H9 (cell line): ENCODE measurements at regions not wholly inside any gene's neighbourhood (a gene's known extent, or its start where the extent isn't known, plus 50 kb on each side); places are given as distances from the start of the nearest gene placed in this dataset.

Experiments
- DNase-seq: peaks from one replicate; pipeline ENCODE4 v3.0.0-alpha.2; 2017
- H2AFZ ChIP-seq: one replicate; pipeline ENCODE4 v1.6.1; 2013; ENCODE audit warnings: mild to moderate bottlenecking, low read length, control low read depth, moderate library complexity
- H2AK5ac ChIP-seq: 2 replicates; pipeline ENCODE4 v1.6.1; 2013; ENCODE audit warnings: low read length, control low read depth, mixed read lengths; ENCODE audit not compliant: insufficient read length
- H2BK120ac ChIP-seq: one replicate; pipeline ENCODE4 v1.6.1; 2013; ENCODE audit warnings: low read depth, mild to moderate bottlenecking, low read length, control low read depth, inconsistent platforms; ENCODE audit not compliant: poor library complexity, severe bottlenecking
- H2BK12ac ChIP-seq: 2 replicates; pipeline ENCODE4 v1.6.1; 2013; ENCODE audit warnings: low read length, control low read depth, mixed read lengths, low read depth; ENCODE audit not compliant: insufficient read length
- H2BK15ac ChIP-seq: 2 replicates; pipeline ENCODE4 v1.6.1; 2013; ENCODE audit warnings: low read depth, low read length, control low read depth
- H2BK20ac ChIP-seq: one replicate; pipeline ENCODE4 v1.6.1; 2013; ENCODE audit warnings: low read depth, mild to moderate bottlenecking, low read length, control low read depth, inconsistent platforms; ENCODE audit not compliant: poor library complexity, severe bottlenecking
- H2BK5ac ChIP-seq: 2 replicates; pipeline ENCODE4 v1.6.1; 2013; ENCODE audit warnings: low read length, control low read depth, mixed read lengths; ENCODE audit not compliant: insufficient read length
- H3K14ac ChIP-seq: 2 replicates; pipeline ENCODE4 v1.6.1; 2013; ENCODE audit warnings: low read length, control low read depth; ENCODE audit not compliant: insufficient read depth
- H3K18ac ChIP-seq: 2 replicates; pipeline ENCODE4 v1.6.1; 2013; ENCODE audit warnings: low read depth, mild to moderate bottlenecking, mixed read lengths, low read length, control low read depth; ENCODE audit not compliant: insufficient read length
- H3K23ac ChIP-seq: 2 replicates; pipeline ENCODE4 v1.6.1; 2013; ENCODE audit warnings: low read length, control low read depth, mixed read lengths, low read depth; ENCODE audit not compliant: insufficient read length
- H3K23me2 ChIP-seq: 2 replicates; pipeline ENCODE4 v1.6.1; 2013; ENCODE audit warnings: low read depth, mild to moderate bottlenecking, mixed read lengths, low read length, control low read depth; ENCODE audit not compliant: insufficient read length, poor library complexity, severe bottlenecking
- H3K27ac ChIP-seq: 2 replicates; pipeline ENCODE4 v1.5.1; 2013; ENCODE audit warnings: low read length, control low read depth, mixed read lengths, low read depth; ENCODE audit not compliant: insufficient read length
- H3K27me3 ChIP-seq: 2 replicates; pipeline ENCODE4 v1.6.1; 2013; ENCODE audit warnings: low read length, control low read depth, inconsistent platforms; ENCODE audit not compliant: insufficient read depth
- H3K4ac ChIP-seq: 2 replicates; pipeline ENCODE4 v1.6.1; 2013; ENCODE audit warnings: low read depth, mild to moderate bottlenecking, control low read depth, inconsistent platforms, low read length, moderate library complexity
- H3K4me1 ChIP-seq: 2 replicates; pipeline ENCODE4 v1.6.1; 2013; ENCODE audit warnings: low read length, control low read depth, inconsistent platforms; ENCODE audit not compliant: insufficient read depth
- H3K4me2 ChIP-seq: 2 replicates; pipeline ENCODE4 v1.6.1; 2013; ENCODE audit warnings: low read length, control low read depth, mixed read lengths; ENCODE audit not compliant: insufficient read length, insufficient read depth
- H3K56ac ChIP-seq: 2 replicates; pipeline ENCODE4 v1.6.1; 2013; ENCODE audit warnings: low read depth, mild to moderate bottlenecking, mixed read lengths, low read length, control low read depth; ENCODE audit not compliant: insufficient read length
- H3K79me1 ChIP-seq: 2 replicates; pipeline ENCODE4 v1.6.1; 2013; ENCODE audit warnings: low read depth, mild to moderate bottlenecking, moderate library complexity, low read length, control low read depth, inconsistent platforms; ENCODE audit not compliant: insufficient read depth, poor library complexity, severe bottlenecking
- H3K79me2 ChIP-seq: 2 replicates; pipeline ENCODE4 v1.6.1; 2013; ENCODE audit warnings: low read length, control low read depth, inconsistent platforms; ENCODE audit not compliant: insufficient read depth
- H3K9ac ChIP-seq: 2 replicates; pipeline ENCODE4 v1.6.1; 2013; ENCODE audit warnings: low read length, control low read depth, mixed read lengths; ENCODE audit not compliant: insufficient read length; ENCODE audit errors: extremely low read depth
- H3K9me3 ChIP-seq: one replicate; pipeline ENCODE4 v1.6.1; 2013; ENCODE audit warnings: low read depth, low read length, inconsistent platforms; ENCODE audit not compliant: control insufficient read depth
- H3T11ph ChIP-seq: one replicate; pipeline ENCODE4 v1.6.1; 2013; ENCODE audit warnings: mild to moderate bottlenecking, low read length, control low read depth, inconsistent platforms
- H4K20me1 ChIP-seq: one replicate; pipeline ENCODE4 v1.6.1; 2013; ENCODE audit not compliant: control insufficient read depth, insufficient read length, insufficient read depth
- H4K5ac ChIP-seq: 2 replicates; pipeline ENCODE4 v1.6.1; 2013; ENCODE audit warnings: low read depth, mild to moderate bottlenecking, mixed read lengths, low read length, control low read depth; ENCODE audit not compliant: insufficient read length
- H4K8ac ChIP-seq: replicated peaks from 2 replicates; pipeline ENCODE4 v1.6.1; 2013; ENCODE audit warnings: low read length, control low read depth, mixed read lengths, low read depth; ENCODE audit not compliant: insufficient read length
- H4K91ac ChIP-seq: 2 replicates; pipeline ENCODE4 v1.6.1; 2013; ENCODE audit warnings: low read depth, mild to moderate bottlenecking, moderate library complexity, mixed read lengths, low read length, control low read depth; ENCODE audit not compliant: insufficient read length
- H3K27ac Mint-ChIP-seq, 3 experiments: 2 replicates in 2 of 3; 3 replicates in 1 of 3; pipeline ENCODE4 v1.8.0; 2020 to 2021; ENCODE audit warnings: mixed read lengths in 3 of 3, mild to moderate bottlenecking in 1 of 3, moderate library complexity in 1 of 3
- H3K27me3 Mint-ChIP-seq: 2 replicates; pipeline ENCODE4 v1.8.0; 2021; ENCODE audit warnings: low read depth, mild to moderate bottlenecking, moderate library complexity, mixed read lengths
- H3K36me3 Mint-ChIP-seq, 3 experiments: 2 replicates in 2 of 3; 3 replicates in 1 of 3; pipeline ENCODE4 v1.8.0; 2020 to 2021; ENCODE audit warnings: low read depth in 3 of 3, mixed read lengths in 3 of 3; ENCODE audit not compliant: insufficient read depth in 1 of 3
- H3K4me1 Mint-ChIP-seq, 2 experiments: 2 replicates each; pipeline ENCODE4 v1.8.0; 2020; ENCODE audit warnings: mixed read lengths in 2 of 2
- H3K4me3 Mint-ChIP-seq, 2 experiments: 2 replicates in 1 of 2; 3 replicates in 1 of 2; pipeline ENCODE4 v1.8.0; 2020 to 2021; ENCODE audit warnings: mild to moderate bottlenecking in 2 of 2, mixed read lengths in 2 of 2, moderate library complexity in 1 of 2
- H3K9me3 Mint-ChIP-seq, 2 experiments: 2 replicates in 1 of 2; 3 replicates in 1 of 2; pipeline ENCODE4 v1.8.0; 2020; ENCODE audit warnings: mild to moderate bottlenecking in 2 of 2, mixed read lengths in 2 of 2, moderate library complexity in 1 of 2
- CTCF ChIP-seq: fragments of 200-600 bp; sonication (generic); conservative IDR thresholded peaks from 3 replicates; pipeline ENCODE4 v1.8.0; 2021; ENCODE audit warnings: antibody characterized with exemption, mild to moderate bottlenecking
- WGBS: extraction: QIAGEN DNeasy Blood & Tissue Kit; methylation state at CpG from one replicate; pipeline ENCODE4 v1.1.7; 2013; ENCODE audit warnings: missing lambda C conversion rate, low lambda C conversion rate, mixed read lengths; ENCODE audit not compliant: insufficient read length; ENCODE audit errors: extremely low coverage; 5-methylcytosine and 5-hydroxymethylcytosine counted together

DNA sequence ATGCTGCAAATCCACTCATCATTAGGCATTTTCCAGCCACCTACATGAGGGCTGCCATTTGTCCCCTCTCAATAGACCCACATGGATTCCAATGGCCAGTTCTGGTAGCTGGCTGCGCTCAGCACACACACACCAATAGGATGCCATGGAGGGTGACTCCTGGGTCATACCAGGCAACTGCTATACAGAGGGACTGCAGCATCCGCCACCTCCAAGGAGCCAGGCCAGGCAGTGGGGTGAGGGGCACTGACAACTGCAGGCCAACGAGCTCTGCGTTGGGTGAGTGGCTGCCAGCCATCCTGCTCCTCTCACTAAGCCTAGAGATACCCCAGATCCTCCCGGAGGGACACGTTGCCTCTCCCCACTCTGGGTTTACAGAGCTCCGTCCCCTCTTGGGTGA lies 118.8 kb upstream of the NANOS1 start:
- WGBS, result no CpG with 5 or more reads among the region's 7 CpGs
- H3K4ac ChIP-seq, result no peak overlapping the region

More for the DNA sequence above, 118.8 kb upstream of the NANOS1 start:
- no peak overlapping the region for H3K9ac ChIP-seq
- H2BK120ac ChIP-seq, result no peak overlapping the region
- no peak overlapping the region for H3K23ac ChIP-seq
- H3K23me2 ChIP-seq, result no peaks in the 10 kb centered on the region
- H3K9me3 ChIP-seq, result no peaks in the 10 kb centered on the region
- no peaks in the 10 kb centered on the region for H4K20me1 ChIP-seq
- H2BK5ac ChIP-seq, result no peak overlapping the region
- H4K5ac ChIP-seq, result no peak overlapping the region
- peaks cover 3 to 9% of the 10 kb centered on the region in 2 experiments; a peak in 3 of 4 replicates for H3K4me1 Mint-ChIP-seq
- H3K79me1 ChIP-seq, result no peaks in the 10 kb centered on the region
- no peaks in the 10 kb centered on the region for H3K36me3 Mint-ChIP-seq
- no peak overlapping the region for H4K8ac ChIP-seq
- H2AK5ac ChIP-seq, result no peak overlapping the region
- H3K4me1 ChIP-seq, result no peaks in the 10 kb centered on the region
- H3K4me3 Mint-ChIP-seq, result no peak overlapping the region
- no peak overlapping the region for H2BK20ac ChIP-seq
- no peaks in the 10 kb centered on the region; the same call in 1 of the 2 replicates for H3K27me3 Mint-ChIP-seq
- no peaks in the 10 kb centered on the region; the same call in 1 of the 2 replicates for H3K27me3 ChIP-seq
- no peak for TF ChIP-seq CTCF
- H3K18ac ChIP-seq, result no peak overlapping the region
- no peak for DNase-seq
- no peaks in the 10 kb centered on the region for H3K79me2 ChIP-seq
- no peak overlapping the region for H2BK15ac ChIP-seq
- no peak overlapping the region for H3K4me2 ChIP-seq
- H3K14ac ChIP-seq, result no peak overlapping the region
- H4K91ac ChIP-seq, result no peak overlapping the region
- no peak overlapping the region for H2BK12ac ChIP-seq
- no peak overlapping the region for H3T11ph ChIP-seq
- H3K9me3 Mint-ChIP-seq, result no peaks in the 10 kb centered on the region
- H3K56ac ChIP-seq, result no peak overlapping the region
- H2AFZ ChIP-seq, result no peak overlapping the region
- H3K27ac ChIP-seq, result no peak overlapping the region
- no peak overlapping the region; a peak in 1 of 7 replicates for H3K27ac Mint-ChIP-seq
